ENCODE measurements at regions not wholly inside any gene's neighbourhood (a gene's known extent, or its start where the extent isn't known, plus 50 kb on each side); places are given as distances from the start of the nearest gene placed in this dataset.

DNA sequence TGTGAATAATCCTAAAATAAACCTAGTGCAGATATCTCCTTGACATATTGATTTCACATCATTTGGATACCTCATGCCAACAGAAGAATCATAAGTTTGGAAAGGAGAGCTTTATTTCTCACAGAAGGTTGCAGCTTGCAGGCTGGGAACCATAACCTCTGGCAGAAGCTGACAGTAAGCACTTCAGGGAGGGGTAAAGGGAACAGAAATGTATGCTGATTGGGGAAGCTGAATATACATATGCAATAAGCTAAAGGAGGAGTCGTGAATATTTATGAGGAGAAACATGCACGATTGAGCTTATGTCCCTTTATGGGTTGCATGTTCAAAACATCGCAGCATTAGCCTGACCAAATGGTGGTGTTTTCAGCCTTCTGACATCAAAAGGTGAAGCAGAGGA, 814.5 kb downstream of the TBC1D22A start:
- Histone ChIP-seq H3K27me3 (no peaks in the 10 kb centered on the region), H3K27ac (no peak overlapping the region), H3K4me3 (no peak overlapping the region), H3K9me3 (no peaks in the 10 kb centered on the region), H3K4me1 (no peaks in the 10 kb centered on the region), H3K36me3 (no peaks in the 10 kb centered on the region)
- DNase-seq (ENCODE audit: low spot score in 2 of 2), result no peak
- WGBS, 2 donors, result 69 to 78% methylated on average over 3 of the region's 3 CpGs
- TF ChIP-seq EP300 (IDR thresholded peaks at IDR 0.05) (no peak), POLR2A (IDR thresholded peaks at IDR 0.05) (no peak)
- TF ChIP-seq, protein P1, sequence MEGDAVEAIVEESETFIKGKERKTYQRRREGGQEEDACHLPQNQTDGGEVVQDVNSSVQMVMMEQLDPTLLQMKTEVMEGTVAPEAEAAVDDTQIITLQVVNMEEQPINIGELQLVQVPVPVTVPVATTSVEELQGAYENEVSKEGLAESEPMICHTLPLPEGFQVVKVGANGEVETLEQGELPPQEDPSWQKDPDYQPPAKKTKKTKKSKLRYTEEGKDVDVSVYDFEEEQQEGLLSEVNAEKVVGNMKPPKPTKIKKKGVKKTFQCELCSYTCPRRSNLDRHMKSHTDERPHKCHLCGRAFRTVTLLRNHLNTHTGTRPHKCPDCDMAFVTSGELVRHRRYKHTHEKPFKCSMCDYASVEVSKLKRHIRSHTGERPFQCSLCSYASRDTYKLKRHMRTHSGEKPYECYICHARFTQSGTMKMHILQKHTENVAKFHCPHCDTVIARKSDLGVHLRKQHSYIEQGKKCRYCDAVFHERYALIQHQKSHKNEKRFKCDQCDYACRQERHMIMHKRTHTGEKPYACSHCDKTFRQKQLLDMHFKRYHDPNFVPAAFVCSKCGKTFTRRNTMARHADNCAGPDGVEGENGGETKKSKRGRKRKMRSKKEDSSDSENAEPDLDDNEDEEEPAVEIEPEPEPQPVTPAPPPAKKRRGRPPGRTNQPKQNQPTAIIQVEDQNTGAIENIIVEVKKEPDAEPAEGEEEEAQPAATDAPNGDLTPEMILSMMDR (IDR thresholded peaks at IDR 0.05), result no peak

DNA sequence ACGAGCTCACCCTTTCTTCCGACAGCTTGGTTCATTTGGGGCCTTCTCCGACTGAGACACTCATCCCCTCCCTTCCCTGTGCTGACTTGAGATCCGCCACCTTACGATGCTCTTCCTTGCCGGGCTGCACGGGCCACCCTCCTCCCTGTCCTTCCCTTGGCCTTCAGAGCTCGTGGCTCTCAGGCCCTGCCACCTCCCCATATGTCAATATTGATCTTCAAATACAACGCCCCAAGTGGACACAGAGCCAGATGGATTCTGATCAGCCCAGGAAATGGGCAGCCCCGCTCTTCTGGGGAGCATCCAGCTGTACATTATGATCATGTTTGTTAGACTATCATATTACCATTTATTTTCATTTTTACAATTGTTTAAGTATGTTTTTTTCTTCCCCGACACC, 812.8 kb downstream of the TBC1D22A start:
- Histone ChIP-seq H3K27ac (no peak overlapping the region), H3K9me3 (no peaks in the 10 kb centered on the region), H3K4me3 (no peak overlapping the region), H3K36me3 (no peaks in the 10 kb centered on the region), H3K4me1 (no peaks in the 10 kb centered on the region), H3K27me3 (no peaks in the 10 kb centered on the region)
- no peak for DNase-seq (ENCODE audit: low spot score in 2 of 2)
- no peak for TF ChIP-seq POLR2A (IDR thresholded peaks at IDR 0.05)
- TF ChIP-seq, protein P1 (IDR thresholded peaks at IDR 0.05), result no peak
- 80 to 81% methylated on average over 11 of the region's 11 CpGs for WGBS, 2 donors

DNA sequence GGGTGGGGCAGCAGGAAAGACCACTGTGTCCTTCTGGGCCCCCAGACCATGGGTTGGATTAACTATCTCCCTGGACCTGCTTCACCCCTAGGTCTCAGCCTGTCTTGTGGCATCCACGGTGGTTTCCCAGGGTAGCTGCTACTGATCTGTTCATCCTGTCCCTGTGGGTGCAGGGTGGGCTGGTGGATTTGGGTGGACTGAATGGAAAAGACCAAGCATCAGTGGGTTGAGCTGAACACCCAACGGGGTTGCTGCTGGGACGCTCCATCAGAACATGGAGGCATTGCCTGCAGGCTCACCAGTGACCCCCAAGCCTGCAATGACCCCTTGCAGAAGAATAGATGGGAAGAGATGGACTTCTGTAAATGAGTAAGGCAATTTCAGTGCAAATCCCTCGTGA, 812.1 kb downstream of the TBC1D22A start:
- TF ChIP-seq EP300 (IDR thresholded peaks at IDR 0.05), result no peak
- TF ChIP-seq POLR2A (IDR thresholded peaks at IDR 0.05), result no peak
- TF ChIP-seq, protein P1 (IDR thresholded peaks at IDR 0.05), result no peak
- no peak overlapping the region for H3K4me3 ChIP-seq
- no peak for DNase-seq (ENCODE audit: low spot score in 2 of 2)
- no peaks in the 10 kb centered on the region for H3K4me1 ChIP-seq
- no peak overlapping the region for H3K27ac ChIP-seq
- 79 to 90% methylated on average over 4 of the region's 4 CpGs for WGBS, 2 donors
- no peaks in the 10 kb centered on the region for H3K27me3 ChIP-seq
- no peaks in the 10 kb centered on the region for H3K9me3 ChIP-seq
- H3K36me3 ChIP-seq, result no peaks in the 10 kb centered on the region

DNA sequence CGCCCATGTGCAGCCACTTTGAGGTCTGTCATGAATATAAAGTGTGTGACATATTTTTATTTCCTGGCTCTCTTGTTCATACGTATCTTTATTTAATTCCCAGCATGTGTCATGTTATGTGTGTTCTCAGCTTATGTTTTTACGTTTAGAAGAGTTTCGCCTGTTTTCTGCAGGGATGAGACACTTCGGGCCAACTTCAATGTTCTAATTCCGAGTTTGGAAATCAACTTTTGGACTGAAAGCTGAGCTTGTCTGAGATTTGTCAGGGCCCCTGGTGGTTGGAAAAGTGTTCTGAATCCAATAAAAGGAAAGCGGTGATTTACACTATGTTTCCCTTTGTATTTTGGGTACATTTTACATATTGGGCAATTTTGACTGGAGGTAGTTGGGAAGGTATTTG, 810.7 kb downstream of the TBC1D22A start:
- H3K27me3 ChIP-seq, result no peaks in the 10 kb centered on the region
- 80 to 87% methylated on average over 7 of the region's 7 CpGs for WGBS, 2 donors
- no peak overlapping the region for H3K4me3 ChIP-seq

DNA sequence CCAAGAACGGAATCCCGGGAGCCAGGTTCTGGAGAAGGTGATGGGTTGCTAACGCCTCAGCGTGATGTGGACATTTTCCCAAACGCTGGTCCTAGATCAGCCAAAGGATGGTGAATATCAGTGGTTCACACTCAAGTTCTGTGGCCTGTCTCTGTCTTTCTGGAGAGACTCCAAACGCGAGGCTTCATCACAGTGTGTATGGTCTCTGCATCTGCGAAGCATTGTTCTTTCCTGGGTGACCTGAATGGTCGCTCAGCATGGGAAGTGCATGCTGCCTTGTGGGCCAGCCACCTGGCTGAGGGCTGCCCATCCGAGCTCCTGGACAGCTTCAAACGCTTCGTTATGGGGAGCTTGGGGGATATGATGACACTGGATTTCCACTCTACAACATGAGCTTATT, 810.0 kb downstream of the TBC1D22A start:
- TF ChIP-seq POLR2A (IDR thresholded peaks at IDR 0.05) (no peak), EP300 (IDR thresholded peaks at IDR 0.05) (no peak)
- TF ChIP-seq, protein P1 (IDR thresholded peaks at IDR 0.05), result no peak
- Histone ChIP-seq H3K4me3 (no peak overlapping the region), H3K36me3 (no peaks in the 10 kb centered on the region), H3K27ac (no peak overlapping the region), H3K9me3 (no peaks in the 10 kb centered on the region), H3K4me1 (no peaks in the 10 kb centered on the region), H3K27me3 (no peaks in the 10 kb centered on the region)
- no peak for DNase-seq (ENCODE audit: low spot score in 2 of 2)
- WGBS, 2 donors, result 89 to 91% methylated on average over 12 of the region's 12 CpGs

More for the DNA sequence above, 810.7 kb downstream of the TBC1D22A start:
- DNase-seq (ENCODE audit: low spot score in 2 of 2), result no peak
- no peaks in the 10 kb centered on the region for H3K4me1 ChIP-seq
- H3K36me3 ChIP-seq, result no peaks in the 10 kb centered on the region
- TF ChIP-seq EP300 (IDR thresholded peaks at IDR 0.05) (no peak), POLR2A (IDR thresholded peaks at IDR 0.05) (no peak)
- TF ChIP-seq, protein P1 (IDR thresholded peaks at IDR 0.05), result no peak
- H3K9me3 ChIP-seq, result no peaks in the 10 kb centered on the region
- no peak overlapping the region for H3K27ac ChIP-seq

Measured in tibial nerve (tissue), 4 donors.